Activated CD8-positive, alpha-beta memory T cell treated with anti-CD3 and anti-CD28 coated beads for 4 hours (primary cell): ENCODE measurements at regions not wholly inside any gene's neighbourhood (a gene's known extent, or its start where the extent isn't known, plus 50 kb on each side); places are given as distances from the start of the nearest gene placed in this dataset.

Experiments used
- DNase-seq, 2 donors: peaks; one replicate each; pipeline ENCODE4 v3.0.0-alpha.2; 2020; ENCODE audit warnings: low read depth in 2 of 2

DNA sequence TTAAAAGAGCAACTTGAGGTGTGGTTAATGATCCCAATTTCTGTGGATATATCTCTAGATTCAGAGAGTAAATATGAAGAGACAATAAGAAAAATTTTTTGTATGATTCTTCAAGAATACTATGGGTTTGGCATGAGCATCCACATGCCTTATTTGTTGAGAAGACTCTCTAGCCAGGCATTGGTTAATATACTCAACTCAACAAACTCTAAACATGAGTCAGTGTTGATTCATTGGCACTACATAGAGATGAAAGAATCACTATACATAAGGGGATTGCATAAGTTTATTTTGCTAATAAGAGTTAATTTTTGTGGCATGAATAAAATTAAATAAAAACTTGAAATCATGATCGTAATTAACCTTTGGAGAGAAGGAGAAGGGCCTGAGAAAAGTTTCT is 930.2 kb upstream of the LRRTM1 start:
- DNase-seq, result no peak

DNA sequence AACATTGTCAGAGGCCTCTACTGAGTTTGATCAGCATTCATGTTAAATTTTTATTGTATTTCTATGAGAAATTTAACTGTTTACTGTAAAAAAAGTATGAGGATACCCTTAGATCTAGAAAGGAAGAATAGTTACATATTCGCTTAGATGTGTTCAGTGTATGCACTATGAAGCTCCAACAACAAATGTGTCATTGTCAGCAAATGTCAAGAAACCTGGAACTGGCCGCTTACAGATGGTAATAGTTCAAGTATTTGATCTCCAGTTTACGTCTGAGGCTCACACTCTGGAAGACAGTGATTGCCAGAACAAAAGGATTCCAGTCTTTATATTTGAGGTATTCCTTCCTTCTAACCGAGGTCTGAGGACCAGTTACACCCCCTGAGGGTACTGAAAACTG is 921.2 kb upstream of the LRRTM1 start:
- DNase-seq, result no peak

DNA sequence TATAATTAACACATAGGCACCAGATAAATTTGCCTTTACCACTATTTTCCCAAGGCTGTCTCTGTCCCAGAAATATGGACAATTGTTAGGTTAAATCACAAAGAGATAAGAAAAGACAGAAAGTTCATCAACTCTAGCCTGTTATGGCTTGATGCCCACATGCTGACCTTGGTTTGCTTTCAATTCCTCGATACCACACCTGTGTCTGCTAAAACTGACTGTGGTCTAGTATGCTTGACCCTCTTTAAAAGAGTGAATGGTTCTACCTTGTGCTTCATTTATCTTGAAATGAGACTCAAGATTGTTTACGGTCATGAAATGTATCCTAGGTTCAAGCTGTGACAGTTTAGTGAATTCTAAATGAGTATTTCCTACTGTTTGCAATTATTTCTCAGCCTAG is 909.0 kb upstream of the LRRTM1 start:
- DNase-seq, result no peak

DNA sequence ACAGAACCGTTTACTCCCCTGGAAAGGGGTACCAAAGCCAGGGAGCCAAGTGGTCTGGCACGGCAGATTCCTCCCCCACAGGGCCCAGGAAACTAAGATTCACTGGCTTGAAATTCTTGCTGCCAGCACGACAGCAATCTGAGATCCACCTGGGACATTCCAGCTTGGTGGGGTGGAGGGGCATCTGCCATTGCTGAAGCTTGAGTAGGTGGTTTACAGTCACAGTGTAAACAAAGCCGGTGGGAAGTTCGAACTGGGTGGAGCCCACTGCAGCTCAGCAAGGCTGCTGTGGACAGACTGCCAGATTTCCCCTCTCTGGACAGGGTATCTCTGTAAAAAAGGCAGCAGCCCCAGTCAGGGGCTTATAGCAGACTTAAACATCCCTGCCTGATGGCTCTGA is 901.7 kb upstream of the LRRTM1 start:
- no peak for DNase-seq

DNA sequence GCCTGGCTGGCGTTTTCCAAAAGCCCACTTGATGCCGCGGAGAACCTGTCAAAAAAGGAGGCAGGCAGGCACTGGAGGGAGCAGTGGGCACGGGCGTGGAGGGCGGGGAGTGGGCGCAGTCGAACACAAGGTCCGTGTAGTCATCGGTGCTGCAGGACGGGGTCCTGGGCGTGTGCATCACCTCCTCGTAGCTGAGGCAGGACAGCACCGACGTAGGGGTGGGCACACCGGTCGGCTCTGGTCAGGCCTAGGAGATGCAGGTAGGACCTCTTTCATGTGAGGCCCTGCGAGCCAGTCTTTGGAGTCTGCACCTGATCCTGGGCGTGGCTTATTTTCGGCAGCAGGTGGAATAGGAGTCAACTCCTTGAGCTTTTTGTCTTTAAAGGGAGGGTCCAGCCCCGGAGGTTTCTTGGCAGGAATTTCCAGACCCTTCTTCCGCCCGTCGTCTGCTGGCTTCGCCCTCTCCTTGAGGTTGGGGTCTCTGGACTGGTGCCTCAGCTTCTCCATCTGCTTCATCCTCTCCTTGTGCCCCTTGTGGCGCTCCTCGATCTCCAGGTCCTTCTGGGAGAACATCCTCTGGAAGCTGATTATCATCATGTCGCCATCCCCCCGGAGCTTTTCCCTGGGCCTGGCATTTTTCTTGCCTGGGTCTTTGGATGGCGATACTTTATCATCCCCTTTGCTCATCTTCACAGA is 892.5 kb upstream of the LRRTM1 start:
- DNase-seq, result no peak

DNA sequence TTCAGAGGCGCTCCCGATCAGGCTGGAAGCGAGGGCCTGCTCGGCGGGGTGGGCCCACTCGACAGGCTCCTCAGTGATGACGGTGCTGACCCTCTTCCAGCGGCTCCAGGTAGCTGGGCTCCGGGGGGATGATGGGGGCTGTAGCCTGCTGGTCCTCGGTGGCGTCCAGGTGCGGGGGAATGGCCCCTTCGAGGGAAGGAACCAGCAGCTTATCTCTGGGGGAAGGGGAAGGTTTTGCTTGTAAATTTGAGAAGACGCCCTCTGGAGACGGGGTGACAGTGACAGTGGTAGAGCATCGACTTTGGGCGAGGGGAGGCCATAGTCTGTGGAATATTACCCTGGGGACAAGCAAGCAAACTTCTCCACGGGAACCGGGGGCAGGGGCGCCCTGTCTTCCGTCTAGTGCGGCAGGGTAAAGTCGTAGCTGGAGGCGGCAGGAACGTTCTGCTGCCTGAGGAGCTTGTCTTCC is 891.9 kb upstream of the LRRTM1 start:
- no peak for DNase-seq

DNA sequence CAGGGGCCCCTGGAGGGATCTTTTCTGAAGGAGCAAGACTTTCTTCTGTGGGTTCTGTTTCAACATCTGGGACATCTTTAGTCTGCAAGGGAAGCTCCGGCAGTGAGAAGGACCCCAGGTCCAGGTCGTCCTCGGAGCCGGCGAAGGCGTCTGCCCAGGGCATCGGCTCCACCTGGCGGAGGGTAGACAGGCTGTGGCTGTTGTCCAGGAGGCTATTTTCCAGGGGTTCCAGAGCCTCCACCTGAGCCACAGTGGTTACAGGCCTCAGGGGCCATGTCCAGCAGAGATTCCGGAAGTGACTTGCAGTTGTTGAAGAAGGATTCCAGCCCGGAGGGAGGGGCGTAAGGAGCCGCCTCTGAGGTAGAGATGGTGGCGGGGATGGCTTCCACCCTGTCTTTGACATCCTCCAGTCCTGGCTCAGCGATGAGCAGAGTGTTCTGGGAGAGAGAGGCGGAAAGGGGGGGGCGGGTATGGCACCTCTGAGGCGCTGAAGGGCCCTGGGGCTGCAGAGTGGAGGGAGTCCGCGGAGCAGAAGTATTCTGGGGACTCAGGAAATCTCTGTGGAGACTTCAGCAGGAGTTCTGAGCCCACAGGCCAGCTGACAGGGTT is 891.3 kb upstream of the LRRTM1 start:
- DNase-seq, result no peak

DNA sequence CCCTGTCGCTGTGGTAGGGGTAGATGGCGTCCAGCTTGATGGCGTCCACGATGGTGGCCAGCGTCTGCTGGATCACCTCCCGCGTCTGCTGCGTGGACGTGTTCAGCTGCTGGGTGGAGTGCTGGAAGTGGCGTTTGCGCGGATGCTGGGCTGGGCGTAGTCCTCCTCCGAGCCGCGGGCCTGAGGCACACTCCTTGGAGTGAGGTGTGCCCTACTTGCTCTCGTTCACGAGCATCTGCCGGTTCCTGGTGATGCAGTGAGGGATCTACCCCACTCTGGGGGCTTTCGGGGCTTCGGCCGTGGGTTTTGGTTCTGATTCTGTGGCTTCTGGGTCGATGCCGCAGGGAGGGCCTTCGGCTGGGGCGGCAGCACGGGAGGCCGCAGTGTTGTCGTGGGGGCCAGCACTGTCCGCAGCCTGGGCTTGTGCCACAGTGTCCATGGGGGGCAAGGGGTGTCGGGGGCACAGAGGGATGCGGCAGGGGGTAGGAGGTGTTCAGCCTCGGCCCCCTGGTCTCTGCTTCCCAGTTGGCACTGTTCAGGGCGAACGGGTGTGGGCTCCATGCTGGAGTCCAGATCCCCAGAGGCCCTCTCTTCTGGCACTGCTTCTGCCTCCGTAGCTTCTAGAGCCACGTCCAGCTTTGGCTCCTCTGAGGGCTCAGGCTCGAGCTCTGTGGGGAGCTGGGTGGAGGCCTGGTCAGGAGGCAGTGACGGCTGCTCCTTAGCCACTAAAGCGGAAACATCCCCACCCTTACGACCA is 890.6 kb upstream of the LRRTM1 start:
- DNase-seq, result no peak

DNA sequence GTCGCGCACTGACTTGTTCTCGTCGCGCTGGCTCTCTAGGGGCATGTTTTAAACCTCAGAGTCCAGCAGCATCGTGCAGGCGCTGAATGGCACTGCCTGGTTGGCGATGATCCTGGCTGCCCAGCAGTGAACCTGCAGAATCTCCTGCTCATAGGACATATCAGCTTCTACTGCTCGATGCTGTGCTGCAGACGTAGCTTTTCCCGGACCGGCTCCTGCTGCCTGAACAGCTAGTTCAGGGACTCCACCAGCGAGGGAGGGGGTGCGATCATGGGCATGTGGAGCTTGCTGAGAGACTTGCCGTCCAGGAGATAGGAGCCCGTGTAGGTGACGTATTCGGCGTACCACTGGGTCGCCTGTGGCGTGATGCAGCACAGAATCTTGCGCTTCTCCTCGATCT is 890.0 kb upstream of the LRRTM1 start:
- no peak for DNase-seq

DNA sequence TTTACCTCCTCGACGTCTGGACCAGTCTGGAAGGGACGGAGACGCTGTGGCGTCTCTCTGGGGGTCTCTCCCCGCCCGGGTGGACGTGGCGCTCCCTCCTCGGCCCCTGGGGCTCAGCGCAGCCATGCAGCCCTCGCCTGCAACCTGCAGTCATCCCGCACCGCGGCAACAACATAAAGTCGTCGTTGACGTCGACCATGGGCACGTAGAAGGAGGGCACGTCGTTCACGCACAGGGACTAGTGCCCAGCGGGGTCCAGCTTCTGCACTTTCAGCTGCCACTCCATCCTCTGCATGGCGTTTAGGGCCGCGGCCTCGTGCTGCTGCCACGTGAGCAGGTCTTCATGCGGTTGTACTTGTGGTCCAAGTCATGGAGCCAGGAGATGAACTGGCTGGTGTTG is 889.6 kb upstream of the LRRTM1 start:
- no peak for DNase-seq

DNA sequence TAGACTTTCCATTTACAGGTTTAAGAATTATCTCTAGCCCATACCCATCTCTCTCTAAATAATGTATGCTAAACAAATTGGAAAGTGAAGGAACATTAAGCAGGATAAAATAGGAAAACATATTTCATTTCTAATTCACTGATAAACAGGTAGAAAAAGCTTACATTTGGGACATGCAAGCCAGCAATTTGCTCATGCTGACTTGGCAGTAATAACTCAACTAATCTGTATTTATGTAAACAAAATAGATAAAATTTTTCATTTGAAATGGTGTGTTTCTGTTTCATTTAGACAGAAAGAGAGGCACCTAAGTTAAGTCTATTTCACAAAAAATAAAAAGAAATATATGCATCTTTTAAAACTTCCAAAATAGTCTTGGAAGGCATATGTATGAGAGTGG is 877.3 kb upstream of the LRRTM1 start:
- no peak for DNase-seq

DNA sequence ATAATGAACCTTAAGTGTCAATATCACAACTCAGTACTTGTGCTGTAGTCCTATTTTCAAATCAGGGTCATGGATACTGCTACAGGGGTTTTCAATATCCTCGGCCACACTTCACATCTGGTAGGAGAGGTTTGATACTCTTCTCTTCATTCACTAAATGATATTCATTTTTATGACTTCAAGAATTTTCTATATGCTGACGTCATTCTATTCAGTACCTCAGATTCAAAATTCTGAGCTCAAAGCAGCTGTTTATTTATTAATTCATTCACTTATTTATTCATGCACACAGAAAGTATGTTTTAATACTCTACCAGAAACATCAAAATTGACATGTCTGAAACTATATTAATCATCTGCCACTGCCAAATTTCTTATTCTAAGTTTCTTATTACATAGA is 866.9 kb upstream of the LRRTM1 start:
- DNase-seq, result no peak

DNA sequence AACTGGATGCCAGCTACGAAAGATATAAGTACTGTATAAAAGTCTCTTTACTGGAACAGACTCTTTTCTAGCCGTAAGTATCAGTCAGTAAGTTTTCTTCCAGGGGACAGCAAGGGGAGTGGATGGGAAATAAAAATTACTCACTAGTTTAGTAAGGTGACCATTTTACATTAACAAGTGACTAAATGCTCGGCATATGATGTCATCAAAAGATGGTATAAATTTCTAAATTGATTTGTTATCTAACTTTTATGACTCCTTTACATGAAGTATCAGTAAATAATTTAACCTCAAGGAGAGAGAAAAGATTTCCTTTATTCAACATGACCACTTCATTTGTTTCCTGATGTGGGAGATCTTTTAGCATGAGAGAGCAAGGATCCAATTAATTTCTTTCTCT is 859.0 kb upstream of the LRRTM1 start:
- no peak for DNase-seq

DNA sequence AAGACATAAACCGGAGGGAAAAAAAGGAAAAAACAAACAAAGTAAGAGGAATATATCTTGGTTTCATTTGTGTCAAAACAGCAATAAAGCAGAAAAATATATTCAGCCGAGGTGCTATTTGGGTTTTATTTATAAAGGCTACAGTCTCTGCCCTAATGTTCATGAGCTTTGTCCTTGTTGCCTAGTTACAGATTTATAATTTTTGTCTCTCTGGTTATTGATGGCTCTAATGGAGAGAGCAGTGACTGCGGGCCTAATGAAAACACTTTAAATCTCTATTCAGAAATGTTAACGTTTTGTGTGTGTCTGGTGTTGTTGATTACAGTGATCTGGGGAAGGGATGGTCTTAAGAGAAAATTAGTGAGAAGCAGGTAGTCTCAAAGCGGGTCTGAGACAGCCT is 854.0 kb upstream of the LRRTM1 start:
- no peak for DNase-seq

DNA sequence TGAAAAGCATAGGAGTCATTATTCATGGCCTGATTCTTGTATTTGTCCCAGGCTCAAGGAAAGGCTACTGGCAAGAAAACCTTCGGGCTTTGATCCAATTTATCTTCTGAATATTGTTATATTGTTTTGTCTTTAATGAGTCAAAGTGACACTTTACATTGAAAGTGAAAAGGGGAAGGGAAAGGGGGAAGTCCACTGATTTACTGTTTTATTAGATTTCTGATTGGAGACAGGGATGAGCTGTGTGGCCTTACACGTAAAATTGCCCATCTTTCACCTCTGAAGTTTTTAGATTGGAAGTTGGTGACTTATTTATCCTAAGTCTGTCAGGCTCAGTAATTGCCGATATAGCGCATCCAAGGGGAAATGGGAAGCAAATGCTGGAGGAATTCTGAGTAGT is 843.8 kb upstream of the LRRTM1 start:
- DNase-seq, result no peak

DNA sequence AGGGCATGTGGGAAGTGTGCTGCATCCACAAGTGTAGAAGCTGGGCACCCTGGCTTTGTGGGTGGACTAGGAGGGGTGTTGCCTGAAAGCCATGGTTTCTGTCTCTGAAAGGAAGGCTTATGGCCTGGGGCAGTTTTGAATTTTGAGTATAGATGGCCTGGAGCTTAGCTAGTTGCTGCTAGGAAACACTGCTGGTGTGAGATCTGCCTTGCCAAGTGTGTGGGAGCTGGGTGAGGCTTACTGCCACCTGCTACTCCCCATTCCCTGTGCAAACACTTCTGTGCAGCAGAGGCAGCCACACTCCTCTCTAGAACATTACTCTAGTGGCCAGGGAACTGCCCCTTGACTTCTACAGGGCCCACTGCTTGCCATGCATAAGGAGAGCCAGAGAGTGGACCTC is 831.7 kb upstream of the LRRTM1 start:
- DNase-seq, result no peak

DNA sequence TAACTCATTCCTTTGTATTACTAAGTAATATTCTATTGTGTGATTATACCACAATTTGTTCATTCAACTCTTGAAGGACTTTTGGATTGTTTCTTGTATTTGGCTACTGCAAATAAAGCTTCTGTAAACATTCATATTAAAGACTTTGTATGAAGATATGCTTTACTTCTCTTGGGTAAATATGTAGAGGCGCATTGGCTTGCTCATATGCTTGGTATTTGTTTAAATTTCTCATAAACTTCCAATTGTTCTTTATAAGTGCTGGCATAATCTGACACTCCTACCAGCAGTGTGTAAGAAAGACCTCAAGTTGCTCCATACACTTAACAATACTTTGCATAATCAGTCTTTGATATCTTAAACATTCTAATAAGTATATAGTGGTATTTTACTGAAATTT is 792.8 kb upstream of the LRRTM1 start:
- no peak for DNase-seq

DNA sequence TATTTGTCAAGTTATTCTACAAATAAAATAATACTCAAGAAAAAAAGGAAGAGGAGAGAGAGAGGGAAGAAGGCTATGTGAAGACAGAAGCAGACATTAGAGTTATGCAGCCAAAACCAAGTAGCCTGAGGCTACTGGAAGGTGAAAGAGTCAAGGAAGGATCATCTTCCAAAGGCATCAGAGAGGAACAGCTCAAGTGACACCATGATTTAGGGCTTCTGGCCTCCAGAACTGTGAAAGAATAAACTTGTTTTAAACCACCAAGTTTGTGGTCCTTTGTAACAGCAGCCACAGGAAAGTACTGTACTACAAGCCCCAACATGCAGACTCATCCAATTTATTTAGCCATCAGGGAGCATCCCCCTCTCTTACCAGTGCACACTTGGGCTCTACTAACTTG is 788.5 kb upstream of the LRRTM1 start:
- DNase-seq, result no peak

DNA sequence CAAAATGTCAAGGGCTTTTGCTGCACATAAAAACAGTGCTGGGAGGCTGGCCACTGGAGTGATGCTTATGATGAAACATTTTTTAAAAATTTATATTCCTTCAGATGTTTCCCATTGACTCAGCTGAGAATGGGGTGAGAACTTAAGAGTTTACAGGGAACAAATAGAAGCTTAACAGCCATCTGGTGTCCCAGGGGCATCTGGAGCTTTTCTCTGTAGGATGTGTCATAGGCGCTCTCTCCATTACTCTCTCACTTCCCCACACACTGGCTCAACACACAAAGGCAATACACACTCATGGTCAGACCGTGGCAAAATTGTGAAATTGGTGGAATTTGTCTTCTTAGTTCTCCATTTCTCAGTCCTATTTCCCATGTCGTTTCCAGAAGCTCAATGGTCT is 783.1 kb upstream of the LRRTM1 start:
- DNase-seq, result no peak

DNA sequence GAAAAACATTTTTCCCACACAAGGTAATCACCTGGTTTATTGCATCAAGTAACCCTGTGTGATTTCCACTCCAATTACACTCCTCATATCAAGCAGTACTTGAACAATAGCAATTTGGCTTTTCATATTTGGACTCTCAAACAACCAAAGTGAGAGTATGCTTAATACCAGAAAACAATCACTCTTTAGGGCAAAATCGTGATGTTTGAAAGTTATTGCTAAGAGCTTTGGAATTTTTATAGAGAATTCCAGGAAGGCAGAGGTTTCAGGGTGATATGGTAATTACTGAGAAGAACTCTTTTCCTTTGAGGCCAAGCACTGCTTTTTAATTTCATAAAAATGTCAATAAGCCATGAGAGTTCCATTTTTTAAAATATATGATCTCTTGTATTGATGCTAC is 779.5 kb upstream of the LRRTM1 start:
- no peak for DNase-seq

DNA sequence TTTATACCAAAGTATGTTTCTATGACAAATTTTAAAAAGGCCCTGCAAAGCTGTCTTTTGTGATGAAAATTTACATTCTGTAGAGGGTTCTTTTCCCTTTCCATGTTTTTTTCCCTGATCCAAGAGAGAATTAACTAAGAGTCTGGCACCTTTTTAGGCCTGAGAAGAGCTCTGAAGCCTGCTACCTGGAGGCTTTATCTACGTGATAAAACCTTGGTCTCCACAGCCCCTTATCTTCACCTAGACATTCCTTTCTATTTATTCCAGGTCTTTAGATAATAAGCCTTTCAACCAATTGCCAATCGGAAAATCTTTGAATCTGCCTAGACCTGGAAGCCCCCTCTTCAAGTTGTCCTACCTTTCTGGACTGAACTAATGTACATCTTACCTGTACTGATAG is 774.1 kb upstream of the LRRTM1 start:
- DNase-seq, result no peak

DNA sequence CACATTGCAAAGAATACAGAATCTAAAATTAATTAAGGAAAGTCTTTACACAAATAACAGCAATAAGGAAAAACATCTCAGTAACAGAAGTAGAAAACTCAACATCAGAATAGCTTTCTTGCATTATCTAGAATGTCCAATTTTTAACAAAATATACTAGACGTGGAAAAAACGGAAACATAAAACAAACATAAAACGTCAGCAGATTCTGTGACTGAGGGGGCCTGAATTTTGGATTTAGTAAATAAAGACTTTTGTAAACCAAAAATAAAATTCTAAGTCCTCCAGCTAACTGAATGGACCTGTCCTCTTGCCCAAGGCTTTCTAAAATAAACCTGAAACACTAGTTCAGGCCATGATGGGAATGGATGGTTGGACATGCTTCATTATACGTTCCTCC is 773.5 kb upstream of the LRRTM1 start:
- DNase-seq, result no peak

DNA sequence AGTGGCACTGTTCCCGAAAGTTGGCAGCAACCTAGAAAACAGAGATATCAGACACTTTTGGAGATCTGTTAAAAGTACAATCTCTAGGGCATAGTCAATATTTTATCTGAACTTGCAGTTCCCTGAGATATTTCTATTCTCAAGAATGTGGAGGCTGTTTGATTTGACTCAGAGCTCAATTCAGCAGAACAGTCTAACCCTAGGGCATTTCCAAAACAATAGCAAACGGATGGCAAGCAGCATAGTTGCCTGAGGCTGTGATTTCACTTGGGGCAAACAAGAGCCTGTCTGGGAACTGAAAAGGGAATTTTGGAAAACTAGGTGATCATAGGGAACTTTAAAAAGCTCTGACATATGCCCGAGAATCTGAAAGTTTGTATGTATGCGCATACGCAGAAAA is 772.8 kb upstream of the LRRTM1 start:
- no peak for DNase-seq
